Panc1 (cell line): ENCODE measurements at regions not wholly inside any gene's neighbourhood (a gene's known extent, or its start where the extent isn't known, plus 50 kb on each side); places are given as distances from the start of the nearest gene placed in this dataset.

Experiments
- ATAC-seq: fragments of 200-7000 bp; cut with Tn5 transposase; 2 replicates; pipeline ENCODE4 v1.9.1; 2020; ENCODE audit warnings: mild to moderate bottlenecking, moderate library complexity
- BruUV-seq: library from RNA; stranded (reverse); fragments of 400-500 nt; replicated peaks from 2 replicates; lab custom pipeline; 2021; lab: Mats Ljungman, UMichigan
- CTCF ChIA-PET: fragments of 300-600 bp; sonication (Branson Sonifier 250); formaldehyde crosslinking; loops from one replicate; lab custom pipeline; 2022; ENCODE audit warnings: antibody characterized with exemption; lab: Charles Lee
- POLR2A ChIA-PET: fragments of 300-600 bp; sonication (Branson Sonifier 250); formaldehyde crosslinking; loops from one replicate; lab custom pipeline; 2022; ENCODE audit warnings: antibody characterized with exemption; lab: Charles Lee
- DNase-seq: peaks from one replicate; pipeline ENCODE4 v3.0.0-alpha.2; 2010; ENCODE audit warnings: low read depth, low spot score
- H3K27ac ChIP-seq: 2 replicates; pipeline ENCODE4 v1.5.1; 2011; ENCODE audit warnings: mild to moderate bottlenecking, low read length, inconsistent platforms
- H3K27me3 ChIP-seq: fragments of 200-500 bp; sonication (Bioruptor generic); 2 replicates; pipeline ENCODE4 v1.6.0; 2014; ENCODE audit warnings: low read length, inconsistent platforms; ENCODE audit not compliant: control insufficient read depth, insufficient read depth
- H3K36me3 ChIP-seq: fragments of 200-500 bp; sonication (Bioruptor generic); 2 replicates; pipeline ENCODE4 v1.5.1; 2014; ENCODE audit warnings: inconsistent platforms, mild to moderate bottlenecking, low read length, moderate library complexity; ENCODE audit not compliant: control insufficient read depth, insufficient read depth
- H3K4me1 ChIP-seq: 2 replicates; pipeline ENCODE4 v1.5.1; 2011; ENCODE audit warnings: inconsistent platforms, mild to moderate bottlenecking, low read length, moderate library complexity; ENCODE audit not compliant: control insufficient read depth, insufficient read depth
- H3K4me3 ChIP-seq, 2 experiments: 2 replicates each; pipeline ENCODE4 v1.5.1; 2011 to 2012; ENCODE audit warnings: low read depth in 2 of 2, low read length in 2 of 2, mild to moderate bottlenecking in 2 of 2, inconsistent platforms in 1 of 2, moderate library complexity in 1 of 2
- H3K9me3 ChIP-seq: fragments of 200-500 bp; sonication (Bioruptor generic); 2 replicates; pipeline ENCODE4 v1.5.1; 2014; ENCODE audit warnings: low read depth, mild to moderate bottlenecking, inconsistent platforms, low read length, moderate library complexity; ENCODE audit not compliant: control insufficient read depth, insufficient read depth
- POLR2AphosphoS5 ChIP-seq: IDR thresholded peaks from 2 replicates; pipeline ENCODE4 v1.6.1; 2012; ENCODE audit warnings: mild to moderate bottlenecking, low read depth, low read length, moderate library complexity
- SIN3A ChIP-seq: IDR thresholded peaks from 2 replicates; pipeline ENCODE4 v1.6.1; 2012; ENCODE audit warnings: low read depth, mild to moderate bottlenecking, low read length, moderate library complexity, borderline replicate concordance; ENCODE audit not compliant: insufficient read depth
- TCF7L2 ChIP-seq: IDR thresholded peaks from 2 replicates; pipeline ENCODE4 v1.6.1; 2011; ENCODE audit warnings: mild to moderate bottlenecking, low read depth, low read length, inconsistent platforms
- in situ Hi-C: cut with HindIII; loops from 2 replicates; pipeline ENCODE4 v1.10.0; 2016; ENCODE audit warnings: low sequenced_read_pairs, low pct_unique_long_range_greater_than_20kb
- intact Hi-C: fragments of 100-400 bp; cut with micrococcal nuclease; formaldehyde crosslinking; loops from one replicate; pipeline ENCODE4 v1.10.0; 2022; ENCODE audit not compliant: unreplicated experiment
- TF ChIP-seq, protein P1 (sequence below), 2 experiments: IDR thresholded peaks; 2 replicates each; pipeline ENCODE4 v1.6.1; 2011 to 2012; ENCODE audit warnings: low read depth in 2 of 2, control low read depth in 1 of 2, low read length in 1 of 2, mild to moderate bottlenecking in 1 of 2, moderate library complexity in 1 of 2; ENCODE audit not compliant: insufficient read depth in 1 of 2
- TF ChIP-seq, protein P2 (sequence below): fragments of 450-650 bp; IDR thresholded peaks from 2 replicates; pipeline ENCODE4 v1.5.1; 2017; ENCODE audit warnings: mild to moderate bottlenecking

DNA sequence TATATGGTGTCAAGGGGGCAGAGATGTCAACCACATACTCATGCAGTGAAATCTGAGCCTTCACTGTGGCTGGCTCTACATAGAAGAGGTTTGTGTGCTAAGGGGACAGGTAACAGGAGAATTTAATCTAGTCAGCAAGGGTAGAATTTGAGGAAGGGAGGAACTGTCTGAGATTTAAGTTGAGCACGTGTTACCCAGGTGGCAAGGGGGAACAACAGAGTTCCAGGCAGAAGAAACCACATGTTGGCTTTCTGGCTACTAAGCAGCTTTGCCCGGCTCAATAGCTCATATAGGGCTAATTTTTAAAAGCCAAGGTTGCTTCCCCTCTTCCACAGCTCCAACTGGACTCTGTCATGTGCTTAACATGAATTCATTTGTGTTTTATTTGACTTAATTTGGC lies 397.6 kb downstream of the EDEM1 start:
- ChIA-PET CTCF (no interaction called here), POLR2A (no interaction called here)
- TF ChIP-seq POLR2AphosphoS5: no peak
- no peak for TF ChIP-seq SIN3A
- TF ChIP-seq, protein P1, sequence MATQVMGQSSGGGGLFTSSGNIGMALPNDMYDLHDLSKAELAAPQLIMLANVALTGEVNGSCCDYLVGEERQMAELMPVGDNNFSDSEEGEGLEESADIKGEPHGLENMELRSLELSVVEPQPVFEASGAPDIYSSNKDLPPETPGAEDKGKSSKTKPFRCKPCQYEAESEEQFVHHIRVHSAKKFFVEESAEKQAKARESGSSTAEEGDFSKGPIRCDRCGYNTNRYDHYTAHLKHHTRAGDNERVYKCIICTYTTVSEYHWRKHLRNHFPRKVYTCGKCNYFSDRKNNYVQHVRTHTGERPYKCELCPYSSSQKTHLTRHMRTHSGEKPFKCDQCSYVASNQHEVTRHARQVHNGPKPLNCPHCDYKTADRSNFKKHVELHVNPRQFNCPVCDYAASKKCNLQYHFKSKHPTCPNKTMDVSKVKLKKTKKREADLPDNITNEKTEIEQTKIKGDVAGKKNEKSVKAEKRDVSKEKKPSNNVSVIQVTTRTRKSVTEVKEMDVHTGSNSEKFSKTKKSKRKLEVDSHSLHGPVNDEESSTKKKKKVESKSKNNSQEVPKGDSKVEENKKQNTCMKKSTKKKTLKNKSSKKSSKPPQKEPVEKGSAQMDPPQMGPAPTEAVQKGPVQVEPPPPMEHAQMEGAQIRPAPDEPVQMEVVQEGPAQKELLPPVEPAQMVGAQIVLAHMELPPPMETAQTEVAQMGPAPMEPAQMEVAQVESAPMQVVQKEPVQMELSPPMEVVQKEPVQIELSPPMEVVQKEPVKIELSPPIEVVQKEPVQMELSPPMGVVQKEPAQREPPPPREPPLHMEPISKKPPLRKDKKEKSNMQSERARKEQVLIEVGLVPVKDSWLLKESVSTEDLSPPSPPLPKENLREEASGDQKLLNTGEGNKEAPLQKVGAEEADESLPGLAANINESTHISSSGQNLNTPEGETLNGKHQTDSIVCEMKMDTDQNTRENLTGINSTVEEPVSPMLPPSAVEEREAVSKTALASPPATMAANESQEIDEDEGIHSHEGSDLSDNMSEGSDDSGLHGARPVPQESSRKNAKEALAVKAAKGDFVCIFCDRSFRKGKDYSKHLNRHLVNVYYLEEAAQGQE (IDR thresholded peaks at IDR 0.05; ENCODE audit: insufficient read depth in 1 of 2, low read depth in 2 of 2, low read length in 1 of 2): no peak
- TF ChIP-seq, protein P2, sequence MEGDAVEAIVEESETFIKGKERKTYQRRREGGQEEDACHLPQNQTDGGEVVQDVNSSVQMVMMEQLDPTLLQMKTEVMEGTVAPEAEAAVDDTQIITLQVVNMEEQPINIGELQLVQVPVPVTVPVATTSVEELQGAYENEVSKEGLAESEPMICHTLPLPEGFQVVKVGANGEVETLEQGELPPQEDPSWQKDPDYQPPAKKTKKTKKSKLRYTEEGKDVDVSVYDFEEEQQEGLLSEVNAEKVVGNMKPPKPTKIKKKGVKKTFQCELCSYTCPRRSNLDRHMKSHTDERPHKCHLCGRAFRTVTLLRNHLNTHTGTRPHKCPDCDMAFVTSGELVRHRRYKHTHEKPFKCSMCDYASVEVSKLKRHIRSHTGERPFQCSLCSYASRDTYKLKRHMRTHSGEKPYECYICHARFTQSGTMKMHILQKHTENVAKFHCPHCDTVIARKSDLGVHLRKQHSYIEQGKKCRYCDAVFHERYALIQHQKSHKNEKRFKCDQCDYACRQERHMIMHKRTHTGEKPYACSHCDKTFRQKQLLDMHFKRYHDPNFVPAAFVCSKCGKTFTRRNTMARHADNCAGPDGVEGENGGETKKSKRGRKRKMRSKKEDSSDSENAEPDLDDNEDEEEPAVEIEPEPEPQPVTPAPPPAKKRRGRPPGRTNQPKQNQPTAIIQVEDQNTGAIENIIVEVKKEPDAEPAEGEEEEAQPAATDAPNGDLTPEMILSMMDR: no peak
- TF ChIP-seq TCF7L2: no peak
- no TSS peak for BruUV-seq
- in situ Hi-C loops: no loop called here
- no peaks in the 10 kb centered on the region for H3K36me3 ChIP-seq
- intact Hi-C loops: no loop called here
- no peaks in the 10 kb centered on the region for H3K4me1 ChIP-seq
- DNase-seq (no peak), ATAC-seq (no peak)
- H3K4me3 ChIP-seq: no peak overlapping the region
- H3K27ac ChIP-seq: no peak overlapping the region
- H3K9me3 ChIP-seq: no peaks in the 10 kb centered on the region
- H3K27me3 ChIP-seq: no peaks in the 10 kb centered on the region

DNA sequence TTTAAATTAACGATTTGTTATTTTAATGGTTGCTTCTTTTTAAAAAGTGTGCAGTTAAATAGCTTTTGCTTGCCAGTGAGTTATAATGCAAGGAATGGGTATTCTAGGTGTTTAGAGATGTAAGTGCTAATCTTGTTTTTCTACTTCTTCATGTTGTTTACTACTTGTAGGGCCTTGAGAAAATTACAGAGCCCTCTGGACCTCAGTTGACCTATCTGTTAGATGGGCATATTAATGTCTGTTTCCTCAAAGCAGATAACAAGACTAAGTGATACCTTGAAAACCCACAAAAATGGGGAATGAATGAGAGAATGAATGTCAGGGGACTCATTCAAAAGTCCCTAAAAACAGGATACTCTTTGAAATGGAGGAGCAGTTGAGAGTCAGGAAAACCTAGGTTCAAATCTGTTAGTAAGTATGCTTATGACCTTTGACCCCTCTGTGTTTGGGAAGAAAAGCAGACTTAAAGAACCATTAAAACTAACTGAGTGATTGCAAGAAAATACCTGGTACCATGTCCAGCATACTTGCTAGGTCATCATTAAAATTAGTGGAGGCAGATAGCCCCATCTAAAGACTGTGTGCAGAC lies 419.5 kb downstream of the EDEM1 start:
- intact Hi-C loops (no loop called here), in situ Hi-C loops (no loop called here)
- Histone ChIP-seq H3K36me3 (no peaks in the 10 kb centered on the region), H3K9me3 (no peaks in the 10 kb centered on the region), H3K27me3 (no peaks in the 10 kb centered on the region), H3K27ac (no peak overlapping the region), H3K4me1 (no peaks in the 10 kb centered on the region), H3K4me3 (no peak overlapping the region)
- DNase-seq: no peak
- POLR2A ChIA-PET: no interaction called here
- no TSS peak for BruUV-seq
- TF ChIP-seq, protein P1 (IDR thresholded peaks at IDR 0.05; ENCODE audit: insufficient read depth in 1 of 2, low read depth in 2 of 2, low read length in 1 of 2): no peak
- TF ChIP-seq POLR2AphosphoS5 (no peak), TCF7L2 (no peak), SIN3A (no peak)
- TF ChIP-seq, protein P2: no peak
- ATAC-seq: no peak
- CTCF ChIA-PET: no interaction called here
